ENCODE measurements at regions not wholly inside any gene's neighbourhood (a gene's known extent, or its start where the extent isn't known, plus 50 kb on each side); places are given as distances from the start of the nearest gene placed in this dataset.

GRCh38 chr21:35405981-35406380 is 356.9 kb upstream of the RUNX1 start:
- TF ChIP-seq POLR2AphosphoS5 (IDR thresholded peaks at IDR 0.05; ENCODE audit: low read depth) (no peak), CTCF (IDR thresholded peaks at IDR 0.05; ENCODE audit: insufficient read depth, low read length) (no peak)

Measured in HL-60 (cell line).